ENCODE measurements at regions not wholly inside any gene's neighbourhood (a gene's known extent, or its start where the extent isn't known, plus 50 kb on each side); places are given as distances from the start of the nearest gene placed in this dataset.

- no peak for TF ChIP-seq CTCF (conservative IDR thresholded peaks at IDR 0.05)
- H3K27me3 Mint-ChIP-seq (ENCODE audit: low read depth) = no peaks in the 10 kb centered on the region
- H3K36me3 Mint-ChIP-seq (ENCODE audit: low read depth) = peaks cover 12% of the 10 kb centered on the region
- H3K9me3 Mint-ChIP-seq = peaks cover 16% of the 10 kb centered on the region
- H3K4me1 Mint-ChIP-seq = peaks cover 31% of the 10 kb centered on the region
- no peak for DNase-seq (ENCODE audit: low read depth, low spot score)
- peak overlapping the region; percentile 39 for H3K27ac Mint-ChIP-seq (ENCODE audit: unreplicated experiment)
- no peak overlapping the region for H3K4me3 Mint-ChIP-seq
Measured at GRCh38 chr6:14810021-14810420, 435.8 kb upstream of the JARID2 start.

GRCh38 chr6:14811775-14812428 is 434.0 kb upstream of the JARID2 start:
- H3K9me3 Mint-ChIP-seq = peaks cover 13% of the 10 kb centered on the region

GRCh38 chr6:14814016-14814415 is 431.9 kb upstream of the JARID2 start:
- Mint-ChIP-seq H3K9me3 (peaks cover 5% of the 10 kb centered on the region), H3K36me3 (ENCODE audit: low read depth) (peaks cover under 1% of the 10 kb centered on the region), H3K27ac (ENCODE audit: unreplicated experiment) (peak overlapping the region; percentile 59), H3K4me3 (no peak overlapping the region), H3K27me3 (ENCODE audit: low read depth) (no peaks in the 10 kb centered on the region), H3K4me1 (peaks cover 60% of the 10 kb centered on the region)
- TF ChIP-seq CTCF (conservative IDR thresholded peaks at IDR 0.05) = no peak
- no peak for DNase-seq (ENCODE audit: low read depth, low spot score)

More at GRCh38 chr6:14811775-14812428, 434.0 kb upstream of the JARID2 start:
- no peak for TF ChIP-seq CTCF (conservative IDR thresholded peaks at IDR 0.05)
- Mint-ChIP-seq H3K27me3 (ENCODE audit: low read depth) (no peaks in the 10 kb centered on the region), H3K27ac (ENCODE audit: unreplicated experiment) (no peak overlapping the region), H3K4me1 (peaks cover 50% of the 10 kb centered on the region), H3K4me3 (no peak overlapping the region), H3K36me3 (ENCODE audit: low read depth) (peaks cover 9% of the 10 kb centered on the region)
- DNase-seq (ENCODE audit: low read depth, low spot score) = no peak

GRCh38 chr6:14816116-14816859 is 429.6 kb upstream of the JARID2 start:
- Mint-ChIP-seq H3K4me1 (peaks cover 65% of the 10 kb centered on the region), H3K36me3 (ENCODE audit: low read depth) (no peaks in the 10 kb centered on the region), H3K27me3 (ENCODE audit: low read depth) (no peaks in the 10 kb centered on the region), H3K27ac (ENCODE audit: unreplicated experiment) (peak overlapping the region; percentile 79), H3K4me3 (no peak overlapping the region), H3K9me3 (peaks cover 12% of the 10 kb centered on the region)
- DNase-seq (ENCODE audit: low read depth, low spot score) = no peak
- TF ChIP-seq CTCF (conservative IDR thresholded peaks at IDR 0.05) = no peak

- no peaks in the 10 kb centered on the region for H3K36me3 Mint-ChIP-seq (ENCODE audit: low read depth)
- H3K27ac Mint-ChIP-seq (ENCODE audit: unreplicated experiment) = no peak overlapping the region
- no peak for DNase-seq (ENCODE audit: low read depth, low spot score)
- no peak for TF ChIP-seq CTCF (conservative IDR thresholded peaks at IDR 0.05)
- H3K4me1 Mint-ChIP-seq = peaks cover 65% of the 10 kb centered on the region
- H3K9me3 Mint-ChIP-seq = peaks cover 12% of the 10 kb centered on the region
- H3K4me3 Mint-ChIP-seq = peak overlapping the region; percentile 27
- no peaks in the 10 kb centered on the region for H3K27me3 Mint-ChIP-seq (ENCODE audit: low read depth)
Measured at GRCh38 chr6:14817074-14817473, 428.8 kb upstream of the JARID2 start.
